ENCODE measurements at regions not wholly inside any gene's neighbourhood (a gene's known extent, or its start where the extent isn't known, plus 50 kb on each side); places are given as distances from the start of the nearest gene placed in this dataset.

DNA sequence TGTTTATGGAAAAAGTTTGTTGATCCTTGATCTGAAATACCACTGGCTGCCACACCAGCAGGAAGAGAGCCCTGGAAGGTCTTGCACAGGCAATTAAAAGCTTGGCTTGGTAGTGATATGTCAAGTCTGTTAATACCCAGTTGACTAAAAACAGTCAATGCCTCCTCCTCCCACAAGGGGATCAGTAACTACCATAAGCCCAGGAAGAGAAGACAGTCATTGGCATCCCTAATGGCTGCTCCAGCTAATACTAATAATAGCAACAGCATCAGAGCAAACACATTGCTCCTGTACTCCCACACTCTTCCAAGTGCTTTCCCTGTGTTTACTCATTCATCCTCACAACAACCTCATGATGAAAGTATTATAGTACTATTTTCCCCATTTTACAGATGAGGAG is 528.6 kb downstream of the TAFA4 start:
- no peak overlapping the region for H2BK5ac ChIP-seq (ENCODE audit: low read length)
- no peak overlapping the region for H3K23ac ChIP-seq (ENCODE audit: low read depth, low read length, poor library complexity)
- no peaks in the 10 kb centered on the region for H3K4me1 ChIP-seq (ENCODE audit: control insufficient read depth in 2 of 2, insufficient read depth in 1 of 2, low read depth in 1 of 2, low read length in 2 of 2)
- no peak overlapping the region for H3K4ac ChIP-seq (ENCODE audit: low read length)
- H2AK5ac ChIP-seq (ENCODE audit: low read depth, low read length): no peak overlapping the region
- H3K9ac ChIP-seq (ENCODE audit: low read depth, low read length, poor library complexity): no peak overlapping the region
- H3K18ac ChIP-seq (ENCODE audit: low read length): no peak overlapping the region
- H3K4me2 ChIP-seq (ENCODE audit: insufficient read depth, low read length, poor library complexity, severe bottlenecking): no peak overlapping the region
- H2BK12ac ChIP-seq (ENCODE audit: low read length): no peak overlapping the region
- H3K27me3 ChIP-seq (ENCODE audit: control insufficient read depth in 3 of 3, insufficient read depth in 3 of 3, low read depth in 1 of 3, low read length in 3 of 3): no peaks in the 10 kb centered on the region
- no peak overlapping the region for H4K8ac ChIP-seq (ENCODE audit: low read depth, low read length)
- H2AFZ ChIP-seq (ENCODE audit: low read length): no peak overlapping the region
- no peak overlapping the region for H4K91ac ChIP-seq (ENCODE audit: low read depth, low read length, poor library complexity)
- no peak overlapping the region for H2BK120ac ChIP-seq (ENCODE audit: low read depth, low read length)
- no peak for DNase-seq (ENCODE audit: low spot score)
- H3K27ac ChIP-seq (replicated peaks; ENCODE audit: low read length): no peak overlapping the region
- no peak overlapping the region for H2BK15ac ChIP-seq (ENCODE audit: low read length)
- H3K4me3 ChIP-seq (ENCODE audit: low read length in 2 of 2): no peak overlapping the region
- H3K79me1 ChIP-seq (ENCODE audit: low read depth, low read length): no peaks in the 10 kb centered on the region
- no peaks in the 10 kb centered on the region for H3K9me3 ChIP-seq (replicated peaks in 1 of 2; ENCODE audit: control insufficient read depth in 2 of 2, insufficient read depth in 1 of 2, low read depth in 1 of 2, low read length in 2 of 2)
- no peak overlapping the region for H3K14ac ChIP-seq (ENCODE audit: low read length)
- H3K36me3 ChIP-seq (replicated peaks in 1 of 2; ENCODE audit: control insufficient read depth in 2 of 2, insufficient read depth in 2 of 2, low read length in 2 of 2): no peaks in the 10 kb centered on the region

DNA sequence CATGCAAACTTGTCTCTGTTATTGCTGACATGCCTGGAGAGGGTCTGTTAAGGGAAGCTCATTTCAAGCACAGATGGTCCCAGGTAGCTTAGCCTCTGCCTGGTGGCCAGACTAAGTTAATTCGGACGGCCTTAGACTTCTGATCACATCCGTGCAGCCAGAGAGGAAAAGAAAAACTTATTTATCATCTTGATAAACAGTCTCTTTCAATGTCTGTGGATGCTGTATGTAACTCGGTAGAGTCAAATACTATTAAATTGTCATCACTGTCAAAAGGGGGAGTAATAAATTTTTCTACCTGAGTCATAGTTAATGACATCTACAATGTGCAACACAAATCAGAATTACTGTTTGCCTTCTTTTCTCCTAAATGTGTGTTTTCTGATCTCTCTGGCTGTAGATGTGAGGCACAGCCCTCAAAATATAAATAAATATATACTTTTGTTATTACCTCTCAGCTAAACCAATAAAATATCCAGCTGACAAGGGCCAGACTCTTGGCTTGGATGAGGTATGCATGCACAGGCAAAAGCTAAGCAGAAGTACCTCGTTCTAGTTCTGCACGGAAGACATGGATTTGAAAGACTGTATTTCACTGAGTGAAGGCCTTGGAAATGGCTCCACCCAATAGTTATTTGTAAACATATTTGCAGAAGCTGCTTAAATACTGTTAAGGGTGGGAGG is 530.0 kb downstream of the TAFA4 start:
- no peak overlapping the region for H2BK15ac ChIP-seq (ENCODE audit: low read length)
- H3K27me3 ChIP-seq (ENCODE audit: control insufficient read depth in 3 of 3, insufficient read depth in 3 of 3, low read depth in 1 of 3, low read length in 3 of 3): no peaks in the 10 kb centered on the region
- H2AK5ac ChIP-seq (ENCODE audit: low read depth, low read length): no peak overlapping the region
- H3K4me2 ChIP-seq (ENCODE audit: insufficient read depth, low read length, poor library complexity, severe bottlenecking): no peak overlapping the region
- no CpG with 5 or more reads among the region's 6 CpGs for WGBS, 2 donors (ENCODE audit: extremely low coverage in 2 of 2, insufficient read length in 2 of 2, insufficient replicate concordance in 1 of 2)
- H2BK12ac ChIP-seq (ENCODE audit: low read length): no peak overlapping the region
- no peak overlapping the region for H4K91ac ChIP-seq (ENCODE audit: low read depth, low read length, poor library complexity)
- no peaks in the 10 kb centered on the region for H3K9me3 ChIP-seq (replicated peaks in 1 of 2; ENCODE audit: control insufficient read depth in 2 of 2, insufficient read depth in 1 of 2, low read depth in 1 of 2, low read length in 2 of 2)
- H3K14ac ChIP-seq (ENCODE audit: low read length): no peak overlapping the region
- DNase-seq (ENCODE audit: low spot score): no peak
- H3K27ac ChIP-seq (replicated peaks; ENCODE audit: low read length): no peak overlapping the region
- H3K36me3 ChIP-seq (replicated peaks in 1 of 2; ENCODE audit: control insufficient read depth in 2 of 2, insufficient read depth in 2 of 2, low read length in 2 of 2): no peaks in the 10 kb centered on the region
- H3K4ac ChIP-seq (ENCODE audit: low read length): no peak overlapping the region
- H4K8ac ChIP-seq (ENCODE audit: low read depth, low read length): no peak overlapping the region
- H2BK5ac ChIP-seq (ENCODE audit: low read length): no peak overlapping the region
- H2AFZ ChIP-seq (ENCODE audit: low read length): no peak overlapping the region
- H3K9ac ChIP-seq (ENCODE audit: low read depth, low read length, poor library complexity): no peak overlapping the region
- no peak overlapping the region for H3K23ac ChIP-seq (ENCODE audit: low read depth, low read length, poor library complexity)
- no peaks in the 10 kb centered on the region for H3K79me1 ChIP-seq (ENCODE audit: low read depth, low read length)
- H3K18ac ChIP-seq (ENCODE audit: low read length): no peak overlapping the region
- H3K4me3 ChIP-seq (ENCODE audit: low read length in 2 of 2): no peak overlapping the region
- H2BK120ac ChIP-seq (ENCODE audit: low read depth, low read length): no peak overlapping the region
- H3K4me1 ChIP-seq (ENCODE audit: control insufficient read depth in 2 of 2, insufficient read depth in 1 of 2, low read depth in 1 of 2, low read length in 2 of 2): no peaks in the 10 kb centered on the region

DNA sequence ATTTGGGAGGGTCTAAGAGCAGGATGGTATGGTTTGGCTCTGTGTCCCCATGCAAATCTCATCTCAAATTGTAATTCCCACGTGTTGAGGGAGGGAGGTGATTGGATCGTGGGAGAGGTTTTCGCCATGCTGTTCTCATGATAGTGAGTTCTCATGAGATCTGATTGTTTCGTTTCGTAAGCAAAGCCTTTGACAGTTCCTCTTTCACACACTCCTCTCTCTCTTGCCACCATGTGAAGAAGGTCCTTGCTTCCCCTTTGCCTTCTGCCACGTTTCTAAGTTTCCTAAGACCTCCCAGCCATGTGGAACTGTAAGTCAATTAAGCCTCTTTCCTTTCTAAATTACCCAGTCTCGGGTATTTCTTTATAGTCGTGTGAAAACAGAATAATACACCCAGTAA is 553.7 kb downstream of the TAFA4 start:
- H4K91ac ChIP-seq (ENCODE audit: low read depth, low read length, poor library complexity): no peak overlapping the region
- H3K79me1 ChIP-seq (ENCODE audit: low read depth, low read length): no peaks in the 10 kb centered on the region
- no peak overlapping the region for H3K27ac ChIP-seq (replicated peaks; ENCODE audit: low read length)
- H4K8ac ChIP-seq (ENCODE audit: low read depth, low read length): no peak overlapping the region
- H2BK12ac ChIP-seq (ENCODE audit: low read length): no peak overlapping the region
- no peak overlapping the region for H2AK5ac ChIP-seq (ENCODE audit: low read depth, low read length)
- H3K14ac ChIP-seq (ENCODE audit: low read length): no peak overlapping the region
- peaks cover 0 to 8% of the 10 kb centered on the region in 2 donors for H3K9me3 ChIP-seq (replicated peaks in 1 of 2; ENCODE audit: control insufficient read depth in 2 of 2, insufficient read depth in 1 of 2, low read depth in 1 of 2, low read length in 2 of 2)
- no peaks in the 10 kb centered on the region for H3K36me3 ChIP-seq (replicated peaks in 1 of 2; ENCODE audit: control insufficient read depth in 2 of 2, insufficient read depth in 2 of 2, low read length in 2 of 2)
- H3K4me2 ChIP-seq (ENCODE audit: insufficient read depth, low read length, poor library complexity, severe bottlenecking): no peak overlapping the region
- H3K23ac ChIP-seq (ENCODE audit: low read depth, low read length, poor library complexity): no peak overlapping the region
- no peak for DNase-seq (ENCODE audit: low spot score)
- H2BK120ac ChIP-seq (ENCODE audit: low read depth, low read length): no peak overlapping the region
- H3K18ac ChIP-seq (ENCODE audit: low read length): no peak overlapping the region
- H3K9ac ChIP-seq (ENCODE audit: low read depth, low read length, poor library complexity): no peak overlapping the region
- H3K27me3 ChIP-seq (ENCODE audit: control insufficient read depth in 3 of 3, insufficient read depth in 3 of 3, low read depth in 1 of 3, low read length in 3 of 3): no peaks in the 10 kb centered on the region
- H2AFZ ChIP-seq (ENCODE audit: low read length): no peak overlapping the region
- H3K4me1 ChIP-seq (ENCODE audit: control insufficient read depth in 2 of 2, insufficient read depth in 1 of 2, low read depth in 1 of 2, low read length in 2 of 2): no peaks in the 10 kb centered on the region
- no CpG with 5 or more reads among the region's 8 CpGs for WGBS, 2 donors (ENCODE audit: extremely low coverage in 2 of 2, insufficient read length in 2 of 2, insufficient replicate concordance in 1 of 2)
- no peak overlapping the region for H2BK5ac ChIP-seq (ENCODE audit: low read length)
- no peak overlapping the region for H2BK15ac ChIP-seq (ENCODE audit: low read length)
- no peak overlapping the region for H3K4ac ChIP-seq (ENCODE audit: low read length)
- H3K4me3 ChIP-seq (ENCODE audit: low read length in 2 of 2): no peak overlapping the region

DNA sequence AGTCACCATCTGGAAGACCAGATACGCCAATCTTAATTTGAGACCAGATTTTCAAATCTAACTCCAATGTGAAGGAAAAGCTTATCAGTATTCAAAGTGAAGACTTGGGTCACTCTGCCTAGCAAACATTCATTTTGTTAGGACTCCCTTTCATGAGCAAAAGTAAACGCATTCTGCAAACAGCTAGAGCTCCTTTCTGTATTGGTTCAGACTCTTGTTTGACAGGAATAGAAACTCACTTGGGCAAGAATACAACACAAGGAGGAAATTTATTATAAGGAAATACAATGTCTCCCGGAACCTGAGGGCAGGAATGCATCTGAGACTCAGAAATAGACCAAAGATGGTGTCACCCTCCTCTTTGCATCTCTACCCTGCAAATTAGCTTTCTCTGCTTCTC is 558.6 kb downstream of the TAFA4 start:
- DNase-seq (ENCODE audit: low spot score): no peak
- Histone ChIP-seq H2BK5ac (ENCODE audit: low read length) (no peak overlapping the region), H3K27me3 (ENCODE audit: control insufficient read depth in 3 of 3, insufficient read depth in 3 of 3, low read depth in 1 of 3, low read length in 3 of 3) (no peaks in the 10 kb centered on the region), H3K9me3 (replicated peaks in 1 of 2; ENCODE audit: control insufficient read depth in 2 of 2, insufficient read depth in 1 of 2, low read depth in 1 of 2, low read length in 2 of 2) (peaks cover 0 to 8% of the 10 kb centered on the region in 2 donors), H3K9ac (ENCODE audit: low read depth, low read length, poor library complexity) (no peak overlapping the region), H3K4me3 (ENCODE audit: low read length in 2 of 2) (no peak overlapping the region), H3K36me3 (replicated peaks in 1 of 2; ENCODE audit: control insufficient read depth in 2 of 2, insufficient read depth in 2 of 2, low read length in 2 of 2) (no peaks in the 10 kb centered on the region), H2BK120ac (ENCODE audit: low read depth, low read length) (no peak overlapping the region), H3K4me2 (ENCODE audit: insufficient read depth, low read length, poor library complexity, severe bottlenecking) (no peak overlapping the region), H3K14ac (ENCODE audit: low read length) (no peak overlapping the region), H3K79me1 (ENCODE audit: low read depth, low read length) (no peaks in the 10 kb centered on the region), H3K23ac (ENCODE audit: low read depth, low read length, poor library complexity) (no peak overlapping the region), H3K18ac (ENCODE audit: low read length) (no peak overlapping the region), H2BK12ac (ENCODE audit: low read length) (no peak overlapping the region), H3K4ac (ENCODE audit: low read length) (no peak overlapping the region), H4K91ac (ENCODE audit: low read depth, low read length, poor library complexity) (no peak overlapping the region), H3K4me1 (ENCODE audit: control insufficient read depth in 2 of 2, insufficient read depth in 1 of 2, low read depth in 1 of 2, low read length in 2 of 2) (no peaks in the 10 kb centered on the region), H4K8ac (ENCODE audit: low read depth, low read length) (no peak overlapping the region), H2BK15ac (ENCODE audit: low read length) (no peak overlapping the region), H2AFZ (ENCODE audit: low read length) (no peak overlapping the region), H3K27ac (replicated peaks; ENCODE audit: low read length) (no peak overlapping the region), H2AK5ac (ENCODE audit: low read depth, low read length) (no peak overlapping the region)
- no CpG with 5 or more reads among the region's 3 CpGs for WGBS, 2 donors (ENCODE audit: extremely low coverage in 2 of 2, insufficient read length in 2 of 2, insufficient replicate concordance in 1 of 2)

All from neuronal stem cell (in vitro differentiated cells).